Gastrocnemius medialis (tissue), 4 donors: ENCODE measurements at regions not wholly inside any gene's neighbourhood (a gene's known extent, or its start where the extent isn't known, plus 50 kb on each side); places are given as distances from the start of the nearest gene placed in this dataset.

Experiments
- POLR2A ChIP-seq, 2 donors: fragments of 450-650 bp; IDR thresholded peaks; one replicate each; pipeline ENCODE4 v1.6.1; 2017; ENCODE audit warnings: antibody characterized with exemption in 2 of 2, mild to moderate bottlenecking in 2 of 2, moderate library complexity in 2 of 2
- TF ChIP-seq, protein P1 (sequence below), 5 experiments: fragments of 450-650 bp in 3 of 5; fragments of 200-600 bp in 2 of 5; sonication (generic) in 2 of 5; IDR thresholded peaks in 4 of 5; conservative IDR thresholded peaks in 1 of 5; 1 replicate in 4 of 5; 2 replicates in 1 of 5; pipeline ENCODE4 v1.5.1; 2016 to 2019; ENCODE audit warnings: antibody characterized with exemption in 5 of 5, mild to moderate bottlenecking in 3 of 5, moderate library complexity in 3 of 5

DNA sequence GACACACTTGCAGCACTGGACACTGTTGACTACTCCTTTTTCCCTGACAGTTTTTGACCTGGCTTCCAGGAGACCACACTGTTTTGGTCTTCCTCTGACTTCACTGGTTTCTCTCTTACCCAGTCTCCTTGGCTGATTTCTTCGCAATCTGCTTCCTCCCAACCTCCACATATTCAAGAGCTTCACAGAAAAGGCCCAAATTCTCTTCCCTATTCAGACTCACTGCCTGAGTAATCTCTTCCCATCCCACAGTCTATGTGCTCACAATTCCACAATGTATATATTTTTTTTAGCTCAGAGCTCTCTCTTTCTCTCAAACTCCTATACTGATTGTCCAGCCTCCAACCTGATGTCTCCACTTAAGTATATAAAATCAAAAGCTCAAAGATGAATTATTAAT, 115.4 kb downstream of the SINHCAF start:
- TF ChIP-seq, protein P1, sequence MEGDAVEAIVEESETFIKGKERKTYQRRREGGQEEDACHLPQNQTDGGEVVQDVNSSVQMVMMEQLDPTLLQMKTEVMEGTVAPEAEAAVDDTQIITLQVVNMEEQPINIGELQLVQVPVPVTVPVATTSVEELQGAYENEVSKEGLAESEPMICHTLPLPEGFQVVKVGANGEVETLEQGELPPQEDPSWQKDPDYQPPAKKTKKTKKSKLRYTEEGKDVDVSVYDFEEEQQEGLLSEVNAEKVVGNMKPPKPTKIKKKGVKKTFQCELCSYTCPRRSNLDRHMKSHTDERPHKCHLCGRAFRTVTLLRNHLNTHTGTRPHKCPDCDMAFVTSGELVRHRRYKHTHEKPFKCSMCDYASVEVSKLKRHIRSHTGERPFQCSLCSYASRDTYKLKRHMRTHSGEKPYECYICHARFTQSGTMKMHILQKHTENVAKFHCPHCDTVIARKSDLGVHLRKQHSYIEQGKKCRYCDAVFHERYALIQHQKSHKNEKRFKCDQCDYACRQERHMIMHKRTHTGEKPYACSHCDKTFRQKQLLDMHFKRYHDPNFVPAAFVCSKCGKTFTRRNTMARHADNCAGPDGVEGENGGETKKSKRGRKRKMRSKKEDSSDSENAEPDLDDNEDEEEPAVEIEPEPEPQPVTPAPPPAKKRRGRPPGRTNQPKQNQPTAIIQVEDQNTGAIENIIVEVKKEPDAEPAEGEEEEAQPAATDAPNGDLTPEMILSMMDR (IDR thresholded peaks at IDR 0.05 in 4 of 5, conservative IDR thresholded peaks at IDR 0.05 in 1 of 5) = no peak
- no peak for TF ChIP-seq POLR2A (IDR thresholded peaks at IDR 0.05)
